ENCODE measurements at regions not wholly inside any gene's neighbourhood (a gene's known extent, or its start where the extent isn't known, plus 50 kb on each side); places are given as distances from the start of the nearest gene placed in this dataset.

GRCh38 chr2:211237586-211238275, 681.3 kb downstream of the CPS1 start:
- TF ChIP-seq CTCF (IDR thresholded peaks at IDR 0.05; ENCODE audit: low read depth, low read length, poor library complexity, severe bottlenecking) = no peak
- TF ChIP-seq EZH2phosphoT487 (IDR thresholded peaks at IDR 0.05; ENCODE audit: borderline replicate concordance, low read length) = no peak
